Stimulated activated CD8-positive, alpha-beta memory T cell treated with anti-CD3 and anti-CD28 coated beads, Interleukin-15, amount 100 ng/mL, for 48 hours (primary cell): ENCODE measurements at regions not wholly inside any gene's neighbourhood (a gene's known extent, or its start where the extent isn't known, plus 50 kb on each side); places are given as distances from the start of the nearest gene placed in this dataset.
A peak's percentile ranks its signal among the peaks of the same experiment; 100 is the strongest.

Experiments used
- DNase-seq, 2 donors: peaks; one replicate each; pipeline ENCODE4 v3.0.0-alpha.2; 2020; ENCODE audit warnings: low read depth in 2 of 2

GRCh38 chr4:81951891-81952455, 421.8 kb downstream of the HNRNPD start:
- no peak for DNase-seq

GRCh38 chr4:81946996-81947395, 426.8 kb downstream of the HNRNPD start:
- no peak for DNase-seq

GRCh38 chr4:81930506-81931238, 443.1 kb downstream of the HNRNPD start:
- DNase-seq: no peak

GRCh38 chr4:81923140-81923539, 450.7 kb downstream of the HNRNPD start:
- no peak for DNase-seq

GRCh38 chr4:81922313-81922712, 450.6 kb upstream of the RASGEF1B start:
- no peak for DNase-seq

- no peak for DNase-seq
These were observed 450.0 kb upstream of the RASGEF1B start for GRCh38 chr4:81921751-81922159.

GRCh38 chr4:81919810-81920209, 448.1 kb upstream of the RASGEF1B start:
- DNase-seq: no peak

- DNase-seq: no peak
These were observed 447.5 kb upstream of the RASGEF1B start for GRCh38 chr4:81919223-81919622.

GRCh38 chr4:81915430-81915829, 443.7 kb upstream of the RASGEF1B start:
- DNase-seq: no peak

- no peak for DNase-seq
These were observed 442.9 kb upstream of the RASGEF1B start for GRCh38 chr4:81914623-81915022.

- peak in 1 of 2 donors; percentile 28 for DNase-seq
These were observed 441.7 kb upstream of the RASGEF1B start for GRCh38 chr4:81913427-81913879.

- DNase-seq: no peak
These were observed 440.8 kb upstream of the RASGEF1B start for GRCh38 chr4:81912376-81913030.

GRCh38 chr4:81906905-81907304, 435.2 kb upstream of the RASGEF1B start:
- no peak for DNase-seq

GRCh38 chr4:81905971-81906370, 434.3 kb upstream of the RASGEF1B start:
- no peak for DNase-seq

- no peak for DNase-seq
These were observed 432.4 kb upstream of the RASGEF1B start for GRCh38 chr4:81904121-81904520.

GRCh38 chr4:81903212-81903611, 431.5 kb upstream of the RASGEF1B start:
- no peak for DNase-seq

GRCh38 chr4:81898862-81899504, 427.3 kb upstream of the RASGEF1B start:
- no peak for DNase-seq

- DNase-seq: no peak
These were observed 425.2 kb upstream of the RASGEF1B start for GRCh38 chr4:81896936-81897335.

- no peak for DNase-seq
These were observed 419.6 kb upstream of the RASGEF1B start for GRCh38 chr4:81891005-81891996.

- DNase-seq: no peak
These were observed 413.3 kb upstream of the RASGEF1B start for GRCh38 chr4:81884986-81885385.
